IMR-90 (cell line): ENCODE measurements at regions not wholly inside any gene's neighbourhood (a gene's known extent, or its start where the extent isn't known, plus 50 kb on each side); places are given as distances from the start of the nearest gene placed in this dataset.

ENCODE experiments used
- ATAC-seq: fragments of 200-7000 bp; cut with Tn5 transposase; 2 replicates; pipeline ENCODE4 v1.9.1; 2020; ENCODE audit warnings: low read depth, mild to moderate bottlenecking, moderate library complexity
- BruUV-seq: library from RNA; stranded (reverse); fragments of 400-500 nt; replicated peaks from 2 replicates; lab custom pipeline; 2021; lab: Mats Ljungman, UMichigan
- CTCF ChIA-PET: fragments of 300-600 bp; formaldehyde crosslinking; extraction: SDS; loops from one replicate; lab custom pipeline; 2021; ENCODE audit warnings: antibody characterized with exemption; lab: Yijun Ruan, JAX
- POLR2A ChIA-PET: fragments of 300-600 bp; sonication (Branson Sonifier 250); formaldehyde crosslinking; loops from one replicate; lab custom pipeline; 2022; ENCODE audit warnings: antibody characterized with exemption; ENCODE audit not compliant: unreplicated experiment; lab: Charles Lee
- DNase-seq: peaks from one replicate; pipeline ENCODE4 v3.0.0; 2013
- H2AFZ ChIP-seq: replicated peaks from 2 replicates; pipeline ENCODE3; 2013; ENCODE audit warnings: low read length, mild to moderate bottlenecking; ENCODE audit not compliant: poor library complexity
- H2AK5ac ChIP-seq: 2 replicates; pipeline ENCODE4 v1.6.1; 2013; ENCODE audit warnings: low read depth, low read length, inconsistent platforms
- H2AK9ac ChIP-seq: replicated peaks from 2 replicates; pipeline ENCODE3; 2013; ENCODE audit warnings: mild to moderate bottlenecking, low read depth, low read length, moderate library complexity; ENCODE audit not compliant: poor library complexity
- H2BK120ac ChIP-seq: 2 replicates; pipeline ENCODE4 v1.6.1; 2013; ENCODE audit warnings: low read depth, low read length, inconsistent platforms
- H2BK15ac ChIP-seq: 3 replicates; pipeline ENCODE4 v1.6.1; 2013; ENCODE audit warnings: low read depth, low read length, inconsistent platforms
- H2BK20ac ChIP-seq: 2 replicates; pipeline ENCODE4 v1.6.1; 2013; ENCODE audit warnings: low read depth, mild to moderate bottlenecking, inconsistent platforms, low read length, moderate library complexity
- H2BK5ac ChIP-seq: 2 replicates; pipeline ENCODE4 v1.6.1; 2013; ENCODE audit warnings: mild to moderate bottlenecking, low read depth, low read length, inconsistent platforms; ENCODE audit not compliant: poor library complexity, severe bottlenecking
- H3K14ac ChIP-seq: replicated peaks from 2 replicates; pipeline ENCODE4 v1.6.1; 2013; ENCODE audit warnings: low read depth, low read length, inconsistent platforms
- H3K18ac ChIP-seq: 2 replicates; pipeline ENCODE4 v1.6.1; 2013; ENCODE audit warnings: low read depth, low read length, control low read depth
- H3K23ac ChIP-seq: 2 replicates; pipeline ENCODE4 v1.6.1; 2013; ENCODE audit warnings: low read depth, low read length, inconsistent platforms
- H3K27ac ChIP-seq: 2 replicates; pipeline ENCODE4 v1.5.1; 2013; ENCODE audit warnings: mild to moderate bottlenecking, control low read depth, low read length; ENCODE audit not compliant: insufficient read depth
- H3K27me3 ChIP-seq: 2 replicates; pipeline ENCODE4 v1.6.1; 2013; ENCODE audit warnings: low read length; ENCODE audit not compliant: control insufficient read depth, insufficient read depth
- H3K36me3 ChIP-seq: 2 replicates; pipeline ENCODE4 v1.6.1; 2013; ENCODE audit warnings: low read length, mixed read lengths; ENCODE audit not compliant: control insufficient read depth, insufficient read depth
- H3K4ac ChIP-seq: 2 replicates; pipeline ENCODE4 v1.6.1; 2013; ENCODE audit warnings: low read depth, low read length, inconsistent platforms
- H3K4me1 ChIP-seq: 2 replicates; pipeline ENCODE4 v1.6.1; 2013; ENCODE audit warnings: low read length, mixed read lengths; ENCODE audit not compliant: control insufficient read depth, insufficient read depth
- H3K4me2 ChIP-seq: 2 replicates; pipeline ENCODE4 v1.6.1; 2013; ENCODE audit warnings: low read depth, mild to moderate bottlenecking, control low read depth, low read length, moderate library complexity
- H3K4me3 ChIP-seq: 2 replicates; pipeline ENCODE4 v1.5.1; 2013; ENCODE audit warnings: low read depth, mild to moderate bottlenecking, control low read depth, low read length, moderate library complexity; ENCODE audit not compliant: insufficient read depth
- H3K56ac ChIP-seq: 2 replicates; pipeline ENCODE4 v1.6.1; 2013; ENCODE audit warnings: low read length, inconsistent platforms; ENCODE audit not compliant: insufficient read depth; ENCODE audit errors: extremely low read depth
- H3K79me1 ChIP-seq, 2 experiments: 2 replicates each; pipeline ENCODE4 v1.6.1; 2013; ENCODE audit warnings: low read length in 2 of 2, inconsistent platforms in 1 of 2, low read depth in 1 of 2
- H3K9ac ChIP-seq: 2 replicates; pipeline ENCODE4 v1.6.1; 2013; ENCODE audit warnings: low read depth, low read length, control low read depth
- H3K9me1 ChIP-seq: 2 replicates; pipeline ENCODE4 v1.6.1; 2013; ENCODE audit warnings: low read length, inconsistent platforms; ENCODE audit not compliant: insufficient read depth
- H3K9me3 ChIP-seq: 2 replicates; pipeline ENCODE4 v1.6.1; 2013; ENCODE audit warnings: low read length; ENCODE audit not compliant: control insufficient read depth, insufficient read depth
- H4K20me1 ChIP-seq: 2 replicates; pipeline ENCODE4 v1.6.1; 2013; ENCODE audit warnings: low read length, inconsistent platforms; ENCODE audit not compliant: insufficient read depth
- H4K5ac ChIP-seq: 2 replicates; pipeline ENCODE4 v1.6.1; 2013; ENCODE audit warnings: mild to moderate bottlenecking, low read depth, low read length, control low read depth
- H4K8ac ChIP-seq, 2 experiments: 2 replicates each; pipeline ENCODE4 v1.6.1; 2013; ENCODE audit warnings: low read depth in 2 of 2, low read length in 2 of 2, control low read depth in 1 of 2, inconsistent platforms in 1 of 2
- H4K91ac ChIP-seq: 2 replicates; pipeline ENCODE4 v1.6.1; 2013; ENCODE audit warnings: low read depth, low read length, inconsistent platforms; ENCODE audit not compliant: insufficient read depth
- CHD1 ChIP-seq: IDR thresholded peaks from 2 replicates; pipeline ENCODE4 v1.6.1; 2012; ENCODE audit warnings: low read depth, low read length, improper control_type of control experiment
- CTCF ChIP-seq: conservative IDR thresholded peaks from 2 replicates; pipeline ENCODE4 v1.5.1; 2012; ENCODE audit warnings: mild to moderate bottlenecking, low read depth, low read length, improper control_type of control experiment
- FOS ChIP-seq: fragments of 150-350 bp; IDR thresholded peaks from 2 replicates; pipeline ENCODE4 v1.6.1; 2016; ENCODE audit warnings: low read depth, low read length
- MAFK ChIP-seq: IDR thresholded peaks from 2 replicates; pipeline ENCODE4 v1.6.1; 2012; ENCODE audit warnings: low read depth, low read length, improper control_type of control experiment
- MAZ ChIP-seq: IDR thresholded peaks from 2 replicates; pipeline ENCODE4 v1.6.1; 2012; ENCODE audit warnings: low read depth, mild to moderate bottlenecking, low read length, improper control_type of control experiment, moderate library complexity, borderline replicate concordance
- NFE2L2 ChIP-seq: fragments of 150-350 bp; IDR thresholded peaks from 2 replicates; pipeline ENCODE4 v1.6.1; 2016; ENCODE audit warnings: low read depth, mild to moderate bottlenecking, low read length
- RAD21 ChIP-seq: IDR thresholded peaks from 2 replicates; pipeline ENCODE4 v1.6.1; 2012; ENCODE audit warnings: low read length, improper control_type of control experiment
- RCOR1 ChIP-seq: IDR thresholded peaks from 2 replicates; pipeline ENCODE4 v1.6.1; 2012; ENCODE audit warnings: mild to moderate bottlenecking, low read length, improper control_type of control experiment; ENCODE audit not compliant: insufficient replicate concordance
- RFX5 ChIP-seq: IDR thresholded peaks from 2 replicates; pipeline ENCODE4 v1.8.0; 2012; ENCODE audit warnings: low read depth, mild to moderate bottlenecking, low read length, moderate library complexity
- SMC3 ChIP-seq: fragments of 150-350 bp; IDR thresholded peaks from 2 replicates; pipeline ENCODE4 v1.6.1; 2016; ENCODE audit warnings: low read depth, mild to moderate bottlenecking, antibody characterized with exemption, low read length, moderate library complexity
- WGBS, 2 experiments: methylation state at CpG; one replicate each; pipeline versions ENCODE4 v1.1.5 to v1.1.7; 2013; ENCODE audit warnings: missing lambda C conversion rate in 2 of 2; ENCODE audit not compliant: insufficient read length in 1 of 2; ENCODE audit errors: extremely low coverage in 2 of 2; 5-methylcytosine and 5-hydroxymethylcytosine counted together
- dilution Hi-C: fragments of 300-500 bp; cut with HindIII; formaldehyde crosslinking; loops from one replicate; pipeline ENCODE4 v1.14.3; 2018; ENCODE audit warnings: low sequenced_read_pairs; ENCODE audit not compliant: unreplicated experiment
- in situ Hi-C: fragments of 300-500 bp; cut with MboI; formaldehyde crosslinking; loops from 3 replicates; pipeline ENCODE4 v1.14.3; 2019; ENCODE audit warnings: low sequenced_read_pairs, inconsistent platforms, mixed read lengths
- intact Hi-C: fragments of 100-400 bp; cut with micrococcal nuclease; formaldehyde crosslinking; loops from 2 replicates; pipeline ENCODE4 v1.10.0; 2022

DNA sequence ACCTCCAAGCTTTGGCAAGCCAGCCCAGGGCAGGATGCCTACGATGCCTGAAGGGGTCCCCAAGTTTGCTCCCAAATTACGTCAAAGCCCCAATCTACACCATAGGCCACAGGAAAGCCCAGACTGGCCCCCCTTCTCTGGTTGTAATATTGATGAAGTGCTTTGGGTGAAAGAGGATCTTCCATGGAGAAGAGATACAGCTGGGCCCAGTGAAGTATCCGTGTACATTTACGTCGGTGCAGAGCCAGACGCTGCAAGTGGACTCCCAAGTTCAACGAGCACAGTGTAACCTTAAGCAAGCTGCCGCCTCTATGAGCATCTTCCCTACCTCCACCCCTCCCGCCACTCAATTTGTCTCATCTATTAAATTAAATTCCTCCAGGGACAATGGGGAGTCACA is 100.1 kb upstream of the TPM1 start:
- Histone ChIP-seq H4K5ac (peak overlapping the region; percentile 28; the same call in 1 of the 2 replicates), H3K4me2 (no peak overlapping the region; the same call in 1 of the 2 replicates), H3K4ac (peak overlapping the region; percentile 87), H2BK20ac (peak overlapping the region; percentile 93; the same call in 1 of the 2 replicates), H2BK15ac (peak overlapping the region; percentile 83), H4K20me1 (no peaks in the 10 kb centered on the region; the same call in 1 of the 2 replicates), H2BK120ac (peak overlapping the region; percentile 92), H3K9me1 (peaks cover 27% of the 10 kb centered on the region), H3K36me3 (no peaks in the 10 kb centered on the region), H2BK5ac (peak overlapping the region; percentile 70), H3K27me3 (no peaks in the 10 kb centered on the region), H3K4me1 (peaks cover 17% of the 10 kb centered on the region), H3K9me3 (no peaks in the 10 kb centered on the region), H2AK9ac (no peak overlapping the region), H3K18ac (peak overlapping the region; percentile 20; the same call in 1 of the 2 replicates), H4K8ac (peak overlapping the region in 1 of 2 experiments; percentile 33; a peak in 1 of 4 replicates), H2AK5ac (peak overlapping the region; percentile 57), H3K14ac (peak overlapping the region; percentile 48), H3K27ac (no peak overlapping the region), H2AFZ (peak overlapping the region; percentile 9), H3K79me1 (peaks cover 2 to 13% of the 10 kb centered on the region in 2 experiments; a peak in 2 of 4 replicates), H3K9ac (no peak overlapping the region), H3K23ac (peak overlapping the region; percentile 18; the same call in 1 of the 2 replicates), H4K91ac (peak overlapping the region; percentile 48; the same call in 1 of the 2 replicates), H3K4me3 (no peak overlapping the region), H3K56ac (no peak overlapping the region)
- dilution Hi-C loops: no loop called here
- no peak for ATAC-seq
- ChIA-PET CTCF (no interaction called here), POLR2A (no interaction called here)
- intact Hi-C loops: no loop called here
- no TSS peak for BruUV-seq
- WGBS, 2 experiments: 90% methylated on average over 2 of the region's 9 CpGs; no CpG with 5 or more reads in 1 of the 2 experiments
- in situ Hi-C loops: no loop called here
- no peak for TF ChIP-seq CHD1
- TF ChIP-seq FOS: no peak
- no peak for TF ChIP-seq RFX5
- TF ChIP-seq CTCF: no peak
- no peak for TF ChIP-seq RAD21
- TF ChIP-seq MAZ: no peak
- no peak for TF ChIP-seq SMC3
- TF ChIP-seq NFE2L2: no peak
- TF ChIP-seq RCOR1: no peak
- no peak for TF ChIP-seq MAFK
- no peak for DNase-seq
